GM10248 (cell line): ENCODE measurements at regions not wholly inside any gene's neighbourhood (a gene's known extent, or its start where the extent isn't known, plus 50 kb on each side); places are given as distances from the start of the nearest gene placed in this dataset.

Experiments
- CTCF ChIA-PET: fragments of 300-600 bp; sonication (Branson Sonifier 250); formaldehyde crosslinking; extraction: SDS; loops from one replicate; lab custom pipeline; 2021; ENCODE audit warnings: antibody characterized with exemption; lab: Yijun Ruan, JAX
- POLR2A ChIA-PET: fragments of 350-650 bp; sonication (Branson Sonifier 250); formaldehyde crosslinking; extraction: SDS; loops from one replicate; lab custom pipeline; 2020; ENCODE audit warnings: antibody characterized with exemption; lab: Yijun Ruan, JAX
- DNase-seq: peaks from one replicate; pipeline ENCODE4 v3.0.0; 2012; ENCODE audit errors: extremely low spot score
- CTCF ChIP-seq: IDR thresholded peaks from 2 replicates; pipeline ENCODE4 v1.5.1; 2012; ENCODE audit warnings: mild to moderate bottlenecking, low read depth; ENCODE audit errors: extremely low read depth, missing control alignments, control extremely low read depth

- no peak for DNase-seq
- ChIA-PET POLR2A (no interaction called here), CTCF (interaction anchor here (1.0 kb wide), 1 partner anchor 12 kb away, joined by 3 read pairs; no protein-coding TSS in a partner anchor)
- no peak for TF ChIP-seq CTCF
Observed at GRCh38 chr20:6887966-6888365, 120.5 kb downstream of the BMP2 start.

- no peak for TF ChIP-seq CTCF
- DNase-seq: no peak
- CTCF ChIA-PET: interaction anchor here (1.0 to 1.3 kb wide), 2 partner anchors 8 to 11 kb away, joined by 3 to 4 read pairs; no protein-coding TSS in a partner anchor
- POLR2A ChIA-PET: no interaction called here
Observed at GRCh38 chr20:6888736-6889395, 121.4 kb downstream of the BMP2 start.

- TF ChIP-seq CTCF: no peak
- CTCF ChIA-PET: no interaction called here
- POLR2A ChIA-PET: no interaction called here
- no peak for DNase-seq
Observed at GRCh38 chr20:6892724-6893123, 125.2 kb downstream of the BMP2 start.

- no peak for TF ChIP-seq CTCF
- no peak for DNase-seq
- CTCF ChIA-PET: interaction anchor here (1.1 to 1.2 kb wide), 2 partner anchors 10 to 11 kb away, joined by 3 read pairs; no protein-coding TSS in a partner anchor
Observed at GRCh38 chr20:6898928-6899327, 131.4 kb downstream of the BMP2 start.

GRCh38 chr20:6906871-6907270 lies 139.4 kb downstream of the BMP2 start:
- DNase-seq: no peak
- ChIA-PET POLR2A (no interaction called here), CTCF (no interaction called here)
- no peak for TF ChIP-seq CTCF

More at GRCh38 chr20:6898928-6899327, 131.4 kb downstream of the BMP2 start:
- POLR2A ChIA-PET: no interaction called here

GRCh38 chr20:6908673-6909072 lies 141.2 kb downstream of the BMP2 start:
- no peak for TF ChIP-seq CTCF
- POLR2A ChIA-PET: no interaction called here
- DNase-seq: no peak
- CTCF ChIA-PET: interaction anchor here (0.9 to 1.1 kb wide), 2 partner anchors 10 to 12 kb away, joined by 3 to 4 read pairs; no protein-coding TSS in a partner anchor
